GM23248 (cell line): ENCODE measurements at regions not wholly inside any gene's neighbourhood (a gene's known extent, or its start where the extent isn't known, plus 50 kb on each side); places are given as distances from the start of the nearest gene placed in this dataset.

Source experiments
- EZH2 ChIP-seq: fragments of 200-600 bp; sonication (generic); IDR thresholded peaks from 2 replicates; pipeline ENCODE4 v1.6.1; 2018; ENCODE audit warnings: antibody characterized with exemption, mild to moderate bottlenecking; ENCODE audit not compliant: insufficient read depth, poor library complexity, severe bottlenecking
- EZH2phosphoT487 ChIP-seq: fragments of 200-600 bp; sonication (generic); IDR thresholded peaks from 2 replicates; pipeline ENCODE4 v1.6.1; 2018; ENCODE audit warnings: antibody characterized with exemption, moderate library complexity, mild to moderate bottlenecking, low read depth; ENCODE audit not compliant: insufficient read depth

- no peak for TF ChIP-seq EZH2
- no peak for TF ChIP-seq EZH2phosphoT487
These were observed 260.6 kb downstream of the TFAP2A start for GRCh38 chr6:10154251-10154650.
